EL (cell line): ENCODE measurements at regions not wholly inside any gene's neighbourhood (a gene's known extent, or its start where the extent isn't known, plus 50 kb on each side); places are given as distances from the start of the nearest gene placed in this dataset.

Experiments used
- DNase-seq: peaks from one replicate; pipeline ENCODE4 v3.0.0-alpha.2; 2016

- DNase-seq, result no peak
Observed at GRCh38 chr14:97367278-97367677, 570.1 kb downstream of the VRK1 start.

- no peak for DNase-seq
Observed at GRCh38 chr14:97368049-97368448, 570.9 kb downstream of the VRK1 start.

GRCh38 chr14:97368900-97369564 lies 571.9 kb downstream of the VRK1 start:
- no peak for DNase-seq

- DNase-seq, result no peak
Observed at GRCh38 chr14:97369901-97370300, 572.7 kb downstream of the VRK1 start.

- DNase-seq, result no peak
Observed at GRCh38 chr14:97376310-97376709, 579.1 kb downstream of the VRK1 start.

GRCh38 chr14:97377550-97377949 lies 580.4 kb downstream of the VRK1 start:
- DNase-seq, result no peak

- no peak for DNase-seq
Observed at GRCh38 chr14:97379091-97379531, 581.9 kb downstream of the VRK1 start.

GRCh38 chr14:97380539-97380941 lies 583.4 kb downstream of the VRK1 start:
- DNase-seq, result no peak

GRCh38 chr14:97381309-97381708 lies 584.1 kb downstream of the VRK1 start:
- DNase-seq, result no peak

GRCh38 chr14:97382616-97383226 lies 585.5 kb downstream of the VRK1 start:
- DNase-seq, result no peak

GRCh38 chr14:97385727-97386126 lies 588.5 kb downstream of the VRK1 start:
- DNase-seq, result no peak

- DNase-seq, result no peak
Observed at GRCh38 chr14:97387252-97387874, 590.2 kb downstream of the VRK1 start.

- no peak for DNase-seq
Observed at GRCh38 chr14:97388408-97388807, 591.2 kb downstream of the VRK1 start.

- no peak for DNase-seq
Observed at GRCh38 chr14:97390096-97390724, 593.0 kb downstream of the VRK1 start.

GRCh38 chr14:97393244-97393643 lies 596.1 kb downstream of the VRK1 start:
- no peak for DNase-seq

GRCh38 chr14:97395068-97395467 lies 597.9 kb downstream of the VRK1 start:
- no peak for DNase-seq

- DNase-seq, result no peak
Observed at GRCh38 chr14:97401714-97402113, 604.5 kb downstream of the VRK1 start.

- no peak for DNase-seq
Observed at GRCh38 chr14:97402279-97402678, 605.1 kb downstream of the VRK1 start.

- DNase-seq, result no peak
Observed at GRCh38 chr14:97407701-97408407, 610.7 kb downstream of the VRK1 start.

GRCh38 chr14:97408503-97408902 lies 611.3 kb downstream of the VRK1 start:
- DNase-seq, result no peak

- no peak for DNase-seq
Observed at GRCh38 chr14:97408937-97409815, 612.0 kb downstream of the VRK1 start.
